ENCODE measurements at regions not wholly inside any gene's neighbourhood (a gene's known extent, or its start where the extent isn't known, plus 50 kb on each side); places are given as distances from the start of the nearest gene placed in this dataset.

- peak; percentile 7 for FAIRE-seq
Measured at GRCh38 chr12:12010277-12011039, 60.3 kb upstream of the BCL2L14 start.

GRCh38 chr12:12011880-12012260, 58.9 kb upstream of the BCL2L14 start:
- no peaks in the 10 kb centered on the region for H3K9me3 ChIP-seq
- no peak overlapping the region for H3K27ac ChIP-seq
- TF ChIP-seq NPAS2 (CRISPR knock-in tag; IDR thresholded peaks at IDR 0.05; ENCODE audit: borderline replicate concordance) (no peak), CTCF (IDR thresholded peaks at IDR 0.05) (no peak), ESRRA (IDR thresholded peaks at IDR 0.05; ENCODE audit: borderline replicate concordance, low read length) (no peak), BCL3 (IDR thresholded peaks at IDR 0.05) (no peak), HOXB13 (CRISPR knock-in tag; IDR thresholded peaks at IDR 0.05; ENCODE audit: low read depth) (no peak), ZFP36 (IDR thresholded peaks at IDR 0.05; ENCODE audit: borderline replicate concordance, partially characterized antibody) (no peak), EHF (CRISPR knock-in tag; IDR thresholded peaks at IDR 0.05) (no peak), HDAC2 (IDR thresholded peaks at IDR 0.05) (no peak), EHMT2 (IDR thresholded peaks at IDR 0.05; ENCODE audit: low read depth) (no peak)
- ATAC-seq (no peak), FAIRE-seq (no peak), DNase-seq (ENCODE audit: low read depth in 1 of 2, low spot score in 1 of 2) (no peak)
- 85% methylated on average over 5 of the region's 5 CpGs for WGBS (ENCODE audit: missing lambda C conversion rate)
- no peaks in the 10 kb centered on the region for H3K4me1 ChIP-seq
- H3K4me3 ChIP-seq = no peak overlapping the region
- H3K4me2 ChIP-seq = no peak overlapping the region
- ChIA-PET CTCF (interaction anchor here (1.0 kb wide), 1 partner anchor 432 kb away, joined by 3 read pairs; no protein-coding TSS in a partner anchor), POLR2A (no interaction called here)

More at GRCh38 chr12:12010277-12011039, 60.3 kb upstream of the BCL2L14 start:
- TF ChIP-seq ELK1 (IDR thresholded peaks at IDR 0.05; ENCODE audit: low read depth, low read length) (no peak), FOSL2 (IDR thresholded peaks at IDR 0.05) (no peak), FOSL2 (CRISPR knock-in tag; IDR thresholded peaks at IDR 0.05) (no peak), CBX2 (IDR thresholded peaks at IDR 0.05; ENCODE audit: borderline replicate concordance, low read depth) (no peak), MYC (IDR thresholded peaks at IDR 0.05; ENCODE audit: borderline replicate concordance, low read length) (no peak), BHLHE40 (IDR thresholded peaks at IDR 0.05; ENCODE audit: low read depth, low read length) (no peak), FOXS1 (CRISPR knock-in tag; IDR thresholded peaks at IDR 0.05) (no peak), KDM1A (IDR thresholded peaks at IDR 0.05; ENCODE audit: low read depth) (no peak), ZSCAN20 (CRISPR knock-in tag; IDR thresholded peaks at IDR 0.05) (no peak), SMC3 (IDR thresholded peaks at IDR 0.05) (no peak), ATOH8 (CRISPR knock-in tag; IDR thresholded peaks at IDR 0.05; ENCODE audit: low read depth) (no peak), SREBF2 (IDR thresholded peaks at IDR 0.05) (no peak), JUNB (IDR thresholded peaks at IDR 0.05) (no peak), CBX8 (IDR thresholded peaks at IDR 0.05) (no peak), REST (IDR thresholded peaks at IDR 0.05) (no peak), TFCP2L1 (CRISPR knock-in tag; IDR thresholded peaks at IDR 0.05) (no peak)
- ChIA-PET POLR2A (no interaction called here), CTCF (interaction anchor here (0.8 to 1.0 kb wide), 2 partner anchors 23 to 430 kb away, joined by 3 to 4 read pairs; no protein-coding TSS in a partner anchor)
- ATAC-seq (no peak), DNase-seq (ENCODE audit: low read depth in 1 of 2, low spot score in 1 of 2) (no peak)
- H3K4me3 ChIP-seq = no peak overlapping the region
- H3K27ac ChIP-seq = no peak overlapping the region
- no peaks in the 10 kb centered on the region for H3K9me3 ChIP-seq
- H3K4me1 ChIP-seq = no peaks in the 10 kb centered on the region
- no peak overlapping the region for H3K4me2 ChIP-seq
- WGBS (ENCODE audit: missing lambda C conversion rate) = 74% methylated on average over 18 of the region's 18 CpGs

Data from A549 (cell line).